HEK293 (cell line): ENCODE measurements at regions not wholly inside any gene's neighbourhood (a gene's known extent, or its start where the extent isn't known, plus 50 kb on each side); places are given as distances from the start of the nearest gene placed in this dataset.

Experiments
- CTCF ChIA-PET: fragments of 350-600 bp; formaldehyde crosslinking; extraction: SDS; loops from one replicate; lab custom pipeline; 2021; ENCODE audit warnings: antibody characterized with exemption; lab: Yijun Ruan, JAX
- POLR2A ChIA-PET: fragments of 300-600 bp; formaldehyde crosslinking; extraction: SDS; loops from one replicate; lab custom pipeline; 2020; ENCODE audit warnings: antibody characterized with exemption, inconsistent platforms; lab: Yijun Ruan, JAX
- H3K27ac ChIP-seq: fragments of 200-500 bp; sonication (Bioruptor generic); 2 replicates; pipeline ENCODE4 v1.5.1; 2014; ENCODE audit warnings: low read depth, low read length, control low read depth, inconsistent platforms; ENCODE audit errors: extremely low read depth
- H3K36me3 ChIP-seq, 2 experiments: fragments of 200-500 bp in 1 of 2; sonication (Bioruptor generic) in 1 of 2; 1 replicate in 1 of 2; 2 replicates in 1 of 2; pipeline ENCODE4 v1.5.1; 2014 to 2017; ENCODE audit warnings: inconsistent platforms in 2 of 2, low read length in 2 of 2; ENCODE audit not compliant: control insufficient read depth in 2 of 2, insufficient read depth in 1 of 2
- H3K4me1 ChIP-seq: fragments of 200-500 bp; sonication (Bioruptor generic); 2 replicates; pipeline ENCODE4 v1.5.1; 2014; ENCODE audit warnings: mild to moderate bottlenecking, low read length, inconsistent platforms; ENCODE audit not compliant: control insufficient read depth, insufficient read depth
- H3K4me3 ChIP-seq: 2 replicates; pipeline ENCODE4 v1.5.1; 2011; ENCODE audit warnings: low read depth, mild to moderate bottlenecking, control low read depth, low read length, moderate library complexity
- H3K9me3 ChIP-seq: fragments of 200-500 bp; sonication (Bioruptor generic); 2 replicates; pipeline ENCODE4 v1.5.1; 2014; ENCODE audit warnings: low read depth, low read length, inconsistent platforms; ENCODE audit not compliant: control insufficient read depth, insufficient read depth
- KLF7 ChIP-seq: fragments of 450-650 bp; formaldehyde crosslinking; IDR thresholded peaks from 2 replicates; pipeline ENCODE4 v1.5.1; 2016; ENCODE audit warnings: missing biosample characterization, missing genetic modification characterization, borderline replicate concordance
- SP3 ChIP-seq: fragments of 450-650 bp; formaldehyde crosslinking; IDR thresholded peaks from 2 replicates; pipeline ENCODE4 v1.5.1; 2016; ENCODE audit warnings: missing biosample characterization, missing genetic modification characterization
- ZBTB1 ChIP-seq: fragments of 450-650 bp; formaldehyde crosslinking; IDR thresholded peaks from 2 replicates; pipeline ENCODE4 v1.5.1; 2016; ENCODE audit warnings: missing biosample characterization, missing genetic modification characterization
- ZNF121 ChIP-seq: fragments of 450-650 bp; formaldehyde crosslinking; IDR thresholded peaks from 2 replicates; pipeline ENCODE4 v1.5.1; 2016; ENCODE audit warnings: missing biosample characterization, missing genetic modification characterization
- ZNF19 ChIP-seq: fragments of 450-650 bp; formaldehyde crosslinking; IDR thresholded peaks from 2 replicates; pipeline ENCODE4; 2016; ENCODE audit warnings: missing biosample characterization, missing genetic modification characterization, low read depth
- ZNF248 ChIP-seq: fragments of 450-650 bp; formaldehyde crosslinking; IDR thresholded peaks from 2 replicates; pipeline ENCODE4 v1.5.1; 2017; ENCODE audit warnings: missing biosample characterization, missing genetic modification characterization
- ZNF292 ChIP-seq: fragments of 450-650 bp; formaldehyde crosslinking; IDR thresholded peaks from 2 replicates; pipeline ENCODE4 v1.5.1; 2016; ENCODE audit warnings: low read depth, missing biosample characterization, missing genetic modification characterization, borderline replicate concordance
- ZNF404 ChIP-seq: fragments of 450-650 bp; formaldehyde crosslinking; IDR thresholded peaks from 2 replicates; pipeline ENCODE4 v1.5.1; 2017; ENCODE audit warnings: missing biosample characterization, missing genetic modification characterization
- ZNF501 ChIP-seq: fragments of 450-650 bp; formaldehyde crosslinking; IDR thresholded peaks from 2 replicates; pipeline ENCODE4 v1.5.1; 2016; ENCODE audit warnings: missing biosample characterization, missing genetic modification characterization
- TF ChIP-seq, protein P1 (sequence below): fragments of 450-650 bp; IDR thresholded peaks from 2 replicates; pipeline ENCODE4 v1.5.1; 2018; ENCODE audit warnings: missing biosample characterization, mild to moderate bottlenecking, missing genetic modification characterization
- TF ChIP-seq, protein P2 (sequence below): fragments of 450-650 bp; formaldehyde crosslinking; IDR thresholded peaks from 2 replicates; pipeline ENCODE4 v1.5.1; 2016; ENCODE audit warnings: missing biosample characterization, missing genetic modification characterization
- TF ChIP-seq, protein P3 (sequence below): fragments of 450-650 bp; formaldehyde crosslinking; IDR thresholded peaks from 2 replicates; pipeline ENCODE4 v1.5.1; 2016; ENCODE audit warnings: missing biosample characterization, missing genetic modification characterization
- TF ChIP-seq, protein P4 (sequence below): fragments of 450-650 bp; formaldehyde crosslinking; conservative IDR thresholded peaks from 2 replicates; pipeline ENCODE4 v1.5.1; 2016; ENCODE audit warnings: low read depth, missing biosample characterization, missing genetic modification characterization
- TF ChIP-seq, protein P5 (sequence below): fragments of 450-650 bp; formaldehyde crosslinking; IDR thresholded peaks from 2 replicates; pipeline ENCODE4 v1.5.1; 2016; ENCODE audit warnings: missing biosample characterization, missing genetic modification characterization

DNA sequence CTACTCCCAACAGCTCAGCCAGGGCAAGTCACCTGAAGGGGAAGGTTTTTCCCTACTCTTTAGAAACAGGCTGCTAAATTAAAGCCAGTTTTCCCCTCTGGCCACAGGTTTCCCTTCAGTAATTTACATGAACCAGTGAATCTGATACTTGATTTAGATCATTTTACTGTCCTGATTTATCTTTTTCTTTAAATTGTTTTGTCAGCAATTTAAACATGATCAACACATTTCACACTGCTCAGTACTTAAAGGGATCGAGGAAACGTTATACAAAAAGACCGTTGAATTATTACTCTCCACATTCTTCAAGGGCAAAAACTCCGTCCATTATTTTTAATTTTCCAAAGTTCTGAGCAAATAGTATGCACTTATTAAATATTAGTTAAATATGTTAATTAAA lies 1165.7 kb upstream of the GYPC start:
- Histone ChIP-seq H3K4me1 (no peaks in the 10 kb centered on the region), H3K27ac (no peak overlapping the region), H3K4me3 (no peak overlapping the region), H3K9me3 (no peaks in the 10 kb centered on the region), H3K36me3 (no peaks in the 10 kb centered on the region)
- CTCF ChIA-PET, result no interaction called here
- POLR2A ChIA-PET, result no interaction called here
- TF ChIP-seq ZNF501 (tag by site-specific recombination) (no peak), ZNF19 (no peak), SP3 (tag by site-specific recombination) (no peak)
- TF ChIP-seq, protein P1, sequence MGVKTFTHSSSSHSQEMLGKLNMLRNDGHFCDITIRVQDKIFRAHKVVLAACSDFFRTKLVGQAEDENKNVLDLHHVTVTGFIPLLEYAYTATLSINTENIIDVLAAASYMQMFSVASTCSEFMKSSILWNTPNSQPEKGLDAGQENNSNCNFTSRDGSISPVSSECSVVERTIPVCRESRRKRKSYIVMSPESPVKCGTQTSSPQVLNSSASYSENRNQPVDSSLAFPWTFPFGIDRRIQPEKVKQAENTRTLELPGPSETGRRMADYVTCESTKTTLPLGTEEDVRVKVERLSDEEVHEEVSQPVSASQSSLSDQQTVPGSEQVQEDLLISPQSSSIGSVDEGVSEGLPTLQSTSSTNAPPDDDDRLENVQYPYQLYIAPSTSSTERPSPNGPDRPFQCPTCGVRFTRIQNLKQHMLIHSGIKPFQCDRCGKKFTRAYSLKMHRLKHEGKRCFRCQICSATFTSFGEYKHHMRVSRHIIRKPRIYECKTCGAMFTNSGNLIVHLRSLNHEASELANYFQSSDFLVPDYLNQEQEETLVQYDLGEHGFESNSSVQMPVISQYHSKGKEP, result no peak

DNA sequence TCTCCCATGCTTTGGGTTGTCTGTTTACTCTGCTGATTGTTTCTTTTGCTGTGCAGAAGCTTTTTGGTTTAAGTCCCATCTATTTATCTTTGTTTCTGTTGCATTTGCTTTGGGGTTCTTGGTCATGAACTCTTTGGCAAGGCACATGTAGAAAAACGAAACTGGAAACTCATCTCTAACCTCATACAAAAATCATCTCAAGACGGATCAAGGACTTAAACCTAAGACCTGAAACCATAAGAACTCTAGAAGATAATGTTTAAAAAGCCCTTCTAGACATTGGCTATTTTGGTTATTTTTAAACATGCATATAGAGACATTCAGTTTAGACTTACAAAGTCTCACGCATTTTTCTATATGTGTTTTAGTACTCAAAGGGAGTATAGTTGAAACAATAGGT lies 1164.3 kb upstream of the GYPC start:
- H3K27ac ChIP-seq, result no peak overlapping the region
- H3K4me3 ChIP-seq, result no peak overlapping the region
- no peaks in the 10 kb centered on the region for H3K9me3 ChIP-seq
- CTCF ChIA-PET, result interaction anchor here (0.7 kb wide), 1 partner anchor 25 kb away, joined by 4 read pairs; no protein-coding TSS in a partner anchor
- H3K4me1 ChIP-seq, result no peaks in the 10 kb centered on the region
- POLR2A ChIA-PET, result no interaction called here
- TF ChIP-seq ZNF292 (tag by site-specific recombination), result no peak
- no peak for TF ChIP-seq ZBTB1
- TF ChIP-seq KLF7 (tag by site-specific recombination), result no peak
- TF ChIP-seq, protein P2, sequence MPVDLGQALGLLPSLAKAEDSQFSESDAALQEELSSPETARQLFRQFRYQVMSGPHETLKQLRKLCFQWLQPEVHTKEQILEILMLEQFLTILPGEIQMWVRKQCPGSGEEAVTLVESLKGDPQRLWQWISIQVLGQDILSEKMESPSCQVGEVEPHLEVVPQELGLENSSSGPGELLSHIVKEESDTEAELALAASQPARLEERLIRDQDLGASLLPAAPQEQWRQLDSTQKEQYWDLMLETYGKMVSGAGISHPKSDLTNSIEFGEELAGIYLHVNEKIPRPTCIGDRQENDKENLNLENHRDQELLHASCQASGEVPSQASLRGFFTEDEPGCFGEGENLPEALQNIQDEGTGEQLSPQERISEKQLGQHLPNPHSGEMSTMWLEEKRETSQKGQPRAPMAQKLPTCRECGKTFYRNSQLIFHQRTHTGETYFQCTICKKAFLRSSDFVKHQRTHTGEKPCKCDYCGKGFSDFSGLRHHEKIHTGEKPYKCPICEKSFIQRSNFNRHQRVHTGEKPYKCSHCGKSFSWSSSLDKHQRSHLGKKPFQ (tag by site-specific recombination), result no peak
- no peak for TF ChIP-seq ZNF121
- no peak for TF ChIP-seq ZNF404 (tag by site-specific recombination)
- TF ChIP-seq, protein P3, sequence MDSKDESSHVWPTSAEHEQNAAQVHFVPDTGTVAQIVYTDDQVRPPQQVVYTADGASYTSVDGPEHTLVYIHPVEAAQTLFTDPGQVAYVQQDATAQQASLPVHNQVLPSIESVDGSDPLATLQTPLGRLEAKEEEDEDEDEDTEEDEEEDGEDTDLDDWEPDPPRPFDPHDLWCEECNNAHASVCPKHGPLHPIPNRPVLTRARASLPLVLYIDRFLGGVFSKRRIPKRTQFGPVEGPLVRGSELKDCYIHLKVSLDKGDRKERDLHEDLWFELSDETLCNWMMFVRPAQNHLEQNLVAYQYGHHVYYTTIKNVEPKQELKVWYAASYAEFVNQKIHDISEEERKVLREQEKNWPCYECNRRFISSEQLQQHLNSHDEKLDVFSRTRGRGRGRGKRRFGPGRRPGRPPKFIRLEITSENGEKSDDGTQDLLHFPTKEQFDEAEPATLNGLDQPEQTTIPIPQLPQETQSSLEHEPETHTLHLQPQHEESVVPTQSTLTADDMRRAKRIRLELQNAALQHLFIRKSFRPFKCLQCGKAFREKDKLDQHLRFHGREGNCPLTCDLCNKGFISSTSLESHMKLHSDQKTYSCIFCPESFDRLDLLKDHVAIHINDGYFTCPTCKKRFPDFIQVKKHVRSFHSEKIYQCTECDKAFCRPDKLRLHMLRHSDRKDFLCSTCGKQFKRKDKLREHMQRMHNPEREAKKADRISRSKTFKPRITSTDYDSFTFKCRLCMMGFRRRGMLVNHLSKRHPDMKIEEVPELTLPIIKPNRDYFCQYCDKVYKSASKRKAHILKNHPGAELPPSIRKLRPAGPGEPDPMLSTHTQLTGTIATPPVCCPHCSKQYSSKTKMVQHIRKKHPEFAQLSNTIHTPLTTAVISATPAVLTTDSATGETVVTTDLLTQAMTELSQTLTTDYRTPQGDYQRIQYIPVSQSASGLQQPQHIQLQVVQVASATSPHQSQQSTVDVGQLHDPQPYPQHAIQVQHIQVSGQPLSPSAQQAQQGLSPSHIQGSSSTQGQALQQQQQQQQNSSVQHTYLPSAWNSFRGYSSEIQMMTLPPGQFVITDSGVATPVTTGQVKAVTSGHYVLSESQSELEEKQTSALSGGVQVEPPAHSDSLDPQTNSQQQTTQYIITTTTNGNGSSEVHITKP (tag by site-specific recombination), result no peak
- TF ChIP-seq, protein P4, sequence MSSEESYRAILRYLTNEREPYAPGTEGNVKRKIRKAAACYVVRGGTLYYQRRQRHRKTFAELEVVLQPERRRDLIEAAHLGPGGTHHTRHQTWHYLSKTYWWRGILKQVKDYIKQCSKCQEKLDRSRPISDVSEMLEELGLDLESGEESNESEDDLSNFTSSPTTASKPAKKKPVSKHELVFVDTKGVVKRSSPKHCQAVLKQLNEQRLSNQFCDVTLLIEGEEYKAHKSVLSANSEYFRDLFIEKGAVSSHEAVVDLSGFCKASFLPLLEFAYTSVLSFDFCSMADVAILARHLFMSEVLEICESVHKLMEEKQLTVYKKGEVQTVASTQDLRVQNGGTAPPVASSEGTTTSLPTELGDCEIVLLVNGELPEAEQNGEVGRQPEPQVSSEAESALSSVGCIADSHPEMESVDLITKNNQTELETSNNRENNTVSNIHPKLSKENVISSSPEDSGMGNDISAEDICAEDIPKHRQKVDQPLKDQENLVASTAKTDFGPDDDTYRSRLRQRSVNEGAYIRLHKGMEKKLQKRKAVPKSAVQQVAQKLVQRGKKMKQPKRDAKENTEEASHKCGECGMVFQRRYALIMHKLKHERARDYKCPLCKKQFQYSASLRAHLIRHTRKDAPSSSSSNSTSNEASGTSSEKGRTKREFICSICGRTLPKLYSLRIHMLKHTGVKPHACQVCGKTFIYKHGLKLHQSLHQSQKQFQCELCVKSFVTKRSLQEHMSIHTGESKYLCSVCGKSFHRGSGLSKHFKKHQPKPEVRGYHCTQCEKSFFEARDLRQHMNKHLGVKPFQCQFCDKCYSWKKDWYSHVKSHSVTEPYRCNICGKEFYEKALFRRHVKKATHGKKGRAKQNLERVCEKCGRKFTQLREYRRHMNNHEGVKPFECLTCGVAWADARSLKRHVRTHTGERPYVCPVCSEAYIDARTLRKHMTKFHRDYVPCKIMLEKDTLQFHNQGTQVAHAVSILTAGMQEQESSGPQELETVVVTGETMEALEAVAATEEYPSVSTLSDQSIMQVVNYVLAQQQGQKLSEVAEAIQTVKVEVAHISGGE, result no peak
- TF ChIP-seq, protein P5, sequence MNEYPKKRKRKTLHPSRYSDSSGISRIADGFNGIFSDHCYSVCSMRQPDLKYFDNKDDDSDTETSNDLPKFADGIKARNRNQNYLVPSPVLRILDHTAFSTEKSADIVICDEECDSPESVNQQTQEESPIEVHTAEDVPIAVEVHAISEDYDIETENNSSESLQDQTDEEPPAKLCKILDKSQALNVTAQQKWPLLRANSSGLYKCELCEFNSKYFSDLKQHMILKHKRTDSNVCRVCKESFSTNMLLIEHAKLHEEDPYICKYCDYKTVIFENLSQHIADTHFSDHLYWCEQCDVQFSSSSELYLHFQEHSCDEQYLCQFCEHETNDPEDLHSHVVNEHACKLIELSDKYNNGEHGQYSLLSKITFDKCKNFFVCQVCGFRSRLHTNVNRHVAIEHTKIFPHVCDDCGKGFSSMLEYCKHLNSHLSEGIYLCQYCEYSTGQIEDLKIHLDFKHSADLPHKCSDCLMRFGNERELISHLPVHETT (tag by site-specific recombination), result no peak
- no peak for TF ChIP-seq ZNF248 (tag by site-specific recombination)
- no peaks in the 10 kb centered on the region for H3K36me3 ChIP-seq
